OCI-LY1 (cell line): ENCODE measurements at regions not wholly inside any gene's neighbourhood (a gene's known extent, or its start where the extent isn't known, plus 50 kb on each side); places are given as distances from the start of the nearest gene placed in this dataset.

ENCODE experiments used
- H2AFZ ChIP-seq: fragments of 200-600 bp; sonication (generic), shearing (Covaris generic); 2 replicates; pipeline ENCODE4 v1.6.0; 2014; ENCODE audit warnings: antibody characterized with exemption, mild to moderate bottlenecking, low read length
- H3F3A ChIP-seq: fragments of 200-600 bp; sonication (generic), shearing (Covaris generic); 2 replicates; pipeline ENCODE4 v1.6.0; 2014; ENCODE audit warnings: mild to moderate bottlenecking, antibody characterized with exemption, low read length, moderate library complexity; ENCODE audit not compliant: insufficient read depth
- H3K27ac ChIP-seq: fragments of 200-600 bp; sonication (generic); 2 replicates; pipeline ENCODE4 v1.5.1; 2014; ENCODE audit warnings: low read length, mixed run types, mild to moderate bottlenecking, low read depth; ENCODE audit not compliant: poor library complexity, severe bottlenecking
- H3K27me3 ChIP-seq: fragments of 200-600 bp; sonication (generic); 2 replicates; pipeline ENCODE4 v1.6.0; 2014; ENCODE audit warnings: antibody characterized with exemption, mild to moderate bottlenecking, low read length, moderate library complexity; ENCODE audit not compliant: insufficient read depth
- H3K36me3 ChIP-seq: fragments of 200-600 bp; sonication (generic); 2 replicates; pipeline ENCODE4 v1.6.1; 2014; ENCODE audit warnings: mild to moderate bottlenecking, antibody characterized with exemption, low read length, moderate library complexity, mixed read lengths; ENCODE audit not compliant: insufficient read depth
- H3K4me1 ChIP-seq: fragments of 200-600 bp; sonication (generic); 2 replicates; pipeline ENCODE4 v1.5.1; 2014; ENCODE audit warnings: mild to moderate bottlenecking, low read length, moderate library complexity; ENCODE audit not compliant: insufficient read depth, severe bottlenecking
- H3K4me2 ChIP-seq: fragments of 200-600 bp; sonication (generic), shearing (Covaris generic); 2 replicates; pipeline ENCODE4 v1.6.1; 2014; ENCODE audit warnings: low read length
- H3K4me3 ChIP-seq: fragments of 200-600 bp; sonication (generic); 2 replicates; pipeline ENCODE4 v1.5.1; 2014; ENCODE audit warnings: low read length, low read depth, mild to moderate bottlenecking, mixed read lengths; ENCODE audit not compliant: poor library complexity, severe bottlenecking
- H3K79me2 ChIP-seq: fragments of 200-600 bp; shearing (Covaris generic); 2 replicates; pipeline ENCODE4 v1.6.1; 2016; ENCODE audit warnings: mixed run types, low read length, mixed read lengths; ENCODE audit not compliant: insufficient read depth
- H3K9ac ChIP-seq: fragments of 200-600 bp; sonication (generic), shearing (Covaris generic); 2 replicates; pipeline ENCODE4 v1.6.1; 2014; ENCODE audit warnings: mild to moderate bottlenecking, low read length, mixed read lengths
- H3K9me2 ChIP-seq: fragments of 200-600 bp; sonication (generic), shearing (Covaris generic); 2 replicates; pipeline ENCODE4 v1.6.1; 2014; ENCODE audit warnings: low read depth, mild to moderate bottlenecking, low read length, mixed read lengths
- H3K9me3 ChIP-seq: fragments of 200-600 bp; shearing (Covaris generic); 2 replicates; pipeline ENCODE4 v1.6.1; 2014; ENCODE audit warnings: low read length, mixed read lengths
- H4K20me1 ChIP-seq: fragments of 200-600 bp; sonication (generic), shearing (Covaris generic); 2 replicates; pipeline ENCODE4 v1.6.0; 2016; ENCODE audit warnings: mild to moderate bottlenecking, low read length; ENCODE audit not compliant: insufficient read depth
- EZH2 ChIP-seq: fragments of 200-600 bp; sonication (generic), shearing (Covaris generic); IDR thresholded peaks from 2 replicates; pipeline ENCODE4 v1.8.0; 2017; ENCODE audit warnings: borderline replicate concordance, mixed run types, mild to moderate bottlenecking, antibody characterized with exemption, low read length, moderate library complexity, mixed read lengths
- TF ChIP-seq, protein P1 (sequence below): fragments of 200-600 bp; sonication (generic), shearing (Covaris generic); IDR thresholded peaks from 2 replicates; pipeline ENCODE4 v1.5.1; 2017; ENCODE audit warnings: mild to moderate bottlenecking, antibody characterized with exemption, low read length, moderate library complexity, mixed read lengths

DNA sequence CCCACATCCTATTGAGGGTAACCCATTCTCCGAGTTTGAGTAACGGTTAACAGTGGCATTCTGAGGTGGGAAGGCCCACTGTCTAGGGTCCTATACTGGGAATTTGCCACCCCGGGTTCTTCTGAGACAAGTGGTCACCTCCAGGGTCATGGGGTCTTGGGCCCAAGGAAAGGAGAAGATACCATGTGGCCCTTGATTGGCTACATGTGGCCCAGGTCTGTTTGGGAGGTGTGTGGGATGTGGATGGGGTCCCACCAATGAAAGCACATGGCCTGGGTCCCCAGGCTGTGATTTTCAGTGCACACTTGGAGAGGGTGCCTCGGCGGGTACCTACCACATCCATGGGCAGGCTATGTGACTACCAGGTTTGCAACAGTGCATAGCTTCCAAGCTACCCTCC lies 214.4 kb downstream of the UBE3A start:
- Histone ChIP-seq H3F3A (no peaks in the 10 kb centered on the region), H3K9me3 (no peaks in the 10 kb centered on the region)
- TF ChIP-seq, protein P1, sequence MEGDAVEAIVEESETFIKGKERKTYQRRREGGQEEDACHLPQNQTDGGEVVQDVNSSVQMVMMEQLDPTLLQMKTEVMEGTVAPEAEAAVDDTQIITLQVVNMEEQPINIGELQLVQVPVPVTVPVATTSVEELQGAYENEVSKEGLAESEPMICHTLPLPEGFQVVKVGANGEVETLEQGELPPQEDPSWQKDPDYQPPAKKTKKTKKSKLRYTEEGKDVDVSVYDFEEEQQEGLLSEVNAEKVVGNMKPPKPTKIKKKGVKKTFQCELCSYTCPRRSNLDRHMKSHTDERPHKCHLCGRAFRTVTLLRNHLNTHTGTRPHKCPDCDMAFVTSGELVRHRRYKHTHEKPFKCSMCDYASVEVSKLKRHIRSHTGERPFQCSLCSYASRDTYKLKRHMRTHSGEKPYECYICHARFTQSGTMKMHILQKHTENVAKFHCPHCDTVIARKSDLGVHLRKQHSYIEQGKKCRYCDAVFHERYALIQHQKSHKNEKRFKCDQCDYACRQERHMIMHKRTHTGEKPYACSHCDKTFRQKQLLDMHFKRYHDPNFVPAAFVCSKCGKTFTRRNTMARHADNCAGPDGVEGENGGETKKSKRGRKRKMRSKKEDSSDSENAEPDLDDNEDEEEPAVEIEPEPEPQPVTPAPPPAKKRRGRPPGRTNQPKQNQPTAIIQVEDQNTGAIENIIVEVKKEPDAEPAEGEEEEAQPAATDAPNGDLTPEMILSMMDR, result no peak
- no peak for TF ChIP-seq EZH2

DNA sequence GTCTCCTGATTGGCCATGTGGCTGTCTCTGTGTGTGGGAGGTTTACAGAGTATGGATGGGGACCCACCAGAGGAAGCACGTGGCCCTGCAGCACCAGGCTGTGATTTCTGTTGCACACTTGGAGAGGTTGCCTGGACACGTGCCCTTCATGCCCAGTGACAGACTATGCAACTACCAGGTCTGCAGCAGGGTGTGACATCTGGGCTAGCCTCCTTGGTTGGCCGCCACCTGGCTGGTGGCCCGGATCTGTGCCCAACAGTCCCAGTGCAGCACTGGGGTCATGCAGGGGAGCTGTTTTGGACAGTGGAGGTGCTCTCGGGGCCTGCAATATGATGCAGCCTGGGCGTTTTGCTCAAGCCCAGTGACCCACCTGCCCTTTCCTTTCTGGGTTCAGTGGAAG lies 212.5 kb downstream of the UBE3A start:
- Histone ChIP-seq H3K9me2 (no peaks in the 10 kb centered on the region), H3K79me2 (no peaks in the 10 kb centered on the region), H3K27me3 (no peaks in the 10 kb centered on the region), H3K27ac (no peak overlapping the region), H3K36me3 (no peaks in the 10 kb centered on the region), H3K9ac (no peak overlapping the region), H4K20me1 (no peaks in the 10 kb centered on the region), H3K4me3 (no peak overlapping the region), H3K9me3 (no peaks in the 10 kb centered on the region), H2AFZ (no peak overlapping the region), H3K4me1 (no peaks in the 10 kb centered on the region), H3K4me2 (no peak overlapping the region), H3F3A (no peaks in the 10 kb centered on the region)
- TF ChIP-seq, protein P1, result no peak
- TF ChIP-seq EZH2, result no peak

More for the DNA sequence above, 214.4 kb downstream of the UBE3A start:
- Histone ChIP-seq H3K27me3 (no peaks in the 10 kb centered on the region), H3K9ac (no peak overlapping the region), H2AFZ (no peak overlapping the region), H3K79me2 (no peaks in the 10 kb centered on the region), H3K27ac (no peak overlapping the region), H4K20me1 (no peaks in the 10 kb centered on the region), H3K4me2 (no peak overlapping the region), H3K36me3 (no peaks in the 10 kb centered on the region), H3K9me2 (no peaks in the 10 kb centered on the region), H3K4me1 (no peaks in the 10 kb centered on the region), H3K4me3 (no peak overlapping the region)

- no peak overlapping the region for H3K4me2 ChIP-seq
- no peaks in the 10 kb centered on the region for H3F3A ChIP-seq
- H4K20me1 ChIP-seq, result no peaks in the 10 kb centered on the region
- H3K36me3 ChIP-seq, result no peaks in the 10 kb centered on the region
- no peaks in the 10 kb centered on the region for H3K9me2 ChIP-seq
- no peak overlapping the region for H2AFZ ChIP-seq
- H3K9ac ChIP-seq, result no peak overlapping the region
- H3K4me3 ChIP-seq, result no peak overlapping the region
- H3K9me3 ChIP-seq, result no peaks in the 10 kb centered on the region
- H3K27me3 ChIP-seq, result no peaks in the 10 kb centered on the region
- no peak for TF ChIP-seq EZH2
- TF ChIP-seq, protein P1, result no peak
- H3K79me2 ChIP-seq, result no peaks in the 10 kb centered on the region
- H3K4me1 ChIP-seq, result no peaks in the 10 kb centered on the region
- no peak overlapping the region for H3K27ac ChIP-seq
Observed at GRCh38 chr15:25228261-25228660, 210.6 kb downstream of the UBE3A start.
